ENCODE measurements at regions not wholly inside any gene's neighbourhood (a gene's known extent, or its start where the extent isn't known, plus 50 kb on each side); places are given as distances from the start of the nearest gene placed in this dataset.

DNA sequence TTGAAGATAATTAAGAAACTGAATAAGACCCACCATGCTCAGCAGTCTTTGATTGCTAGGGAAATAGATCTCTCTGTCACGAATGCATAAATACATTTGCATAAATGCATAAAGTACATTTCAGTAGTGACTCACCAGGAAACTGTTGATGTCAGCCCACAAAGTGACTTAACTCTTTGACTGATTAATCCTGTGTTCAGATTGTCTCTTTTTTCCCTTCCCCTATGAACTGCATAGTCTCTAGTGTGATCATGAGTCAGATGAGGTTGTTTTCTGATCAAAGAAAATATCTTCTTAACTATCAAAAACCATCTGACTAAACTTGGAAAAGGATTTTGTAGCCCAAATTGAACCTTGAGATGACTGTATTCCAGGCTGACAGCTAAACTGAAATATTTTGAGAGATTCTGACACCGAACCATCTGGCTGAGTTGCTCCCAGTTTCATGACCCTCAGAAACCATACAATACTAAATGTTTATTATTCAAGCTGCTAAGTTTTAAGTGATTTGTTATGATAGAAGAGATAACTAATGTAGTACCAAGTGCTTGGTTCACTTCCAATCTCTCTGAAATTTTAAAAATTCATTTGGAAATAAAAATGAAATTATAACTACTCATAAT is 1381.5 kb upstream of the AGA start:
- Histone ChIP-seq H2BK20ac (ENCODE audit: low read depth, low read length) (no peak overlapping the region), H2BK120ac (ENCODE audit: low read depth, low read length) (no peak overlapping the region), H3K9me3 (ENCODE audit: control insufficient read depth, insufficient read depth, low read length) (no peaks in the 10 kb centered on the region), H3K18ac (ENCODE audit: low read depth, low read length) (no peak overlapping the region), H3K9me1 (ENCODE audit: insufficient read depth, low read length) (no peaks in the 10 kb centered on the region), H2BK5ac (ENCODE audit: low read depth, low read length, poor library complexity, severe bottlenecking) (no peak overlapping the region), H3K23ac (ENCODE audit: low read depth, low read length) (no peak overlapping the region), H3K79me1 (ENCODE audit: low read depth in 1 of 2, low read length in 2 of 2) (no peaks in the 10 kb centered on the region), H4K5ac (ENCODE audit: low read depth, low read length) (no peak overlapping the region), H3K14ac (replicated peaks; ENCODE audit: low read depth, low read length) (no peak overlapping the region), H4K20me1 (ENCODE audit: insufficient read depth, low read length) (no peaks in the 10 kb centered on the region), H4K91ac (ENCODE audit: insufficient read depth, low read depth, low read length) (no peak overlapping the region), H2AK5ac (ENCODE audit: low read depth, low read length) (no peak overlapping the region), H3K4me2 (ENCODE audit: low read depth, low read length) (no peak overlapping the region), H3K9ac (ENCODE audit: low read depth, low read length) (no peak overlapping the region), H3K4me1 (ENCODE audit: control insufficient read depth, insufficient read depth, low read length) (no peaks in the 10 kb centered on the region), H3K4me3 (ENCODE audit: insufficient read depth, low read depth, low read length) (no peak overlapping the region), H4K8ac (ENCODE audit: low read depth in 2 of 2, low read length in 2 of 2) (no peak overlapping the region), H2AK9ac (replicated peaks; ENCODE audit: low read depth, low read length, poor library complexity) (no peak overlapping the region), H3K4ac (ENCODE audit: low read depth, low read length) (no peak overlapping the region), H2BK15ac (ENCODE audit: low read depth, low read length) (no peak overlapping the region), H2AFZ (replicated peaks; ENCODE audit: low read length, poor library complexity) (no peak overlapping the region), H3K27me3 (ENCODE audit: control insufficient read depth, insufficient read depth, low read length) (no peaks in the 10 kb centered on the region), H3K56ac (ENCODE audit: extremely low read depth, insufficient read depth, low read length) (no peak overlapping the region), H3K36me3 (ENCODE audit: control insufficient read depth, insufficient read depth, low read length) (no peaks in the 10 kb centered on the region), H3K27ac (ENCODE audit: insufficient read depth, low read length) (no peak overlapping the region)
- TF ChIP-seq CEBPB (IDR thresholded peaks at IDR 0.05; ENCODE audit: low read depth, low read length) (no peak), MAZ (IDR thresholded peaks at IDR 0.05; ENCODE audit: borderline replicate concordance, low read depth, low read length) (no peak), BHLHE40 (IDR thresholded peaks at IDR 0.05; ENCODE audit: low read depth, low read length) (no peak)
- TF ChIP-seq, protein P1, sequence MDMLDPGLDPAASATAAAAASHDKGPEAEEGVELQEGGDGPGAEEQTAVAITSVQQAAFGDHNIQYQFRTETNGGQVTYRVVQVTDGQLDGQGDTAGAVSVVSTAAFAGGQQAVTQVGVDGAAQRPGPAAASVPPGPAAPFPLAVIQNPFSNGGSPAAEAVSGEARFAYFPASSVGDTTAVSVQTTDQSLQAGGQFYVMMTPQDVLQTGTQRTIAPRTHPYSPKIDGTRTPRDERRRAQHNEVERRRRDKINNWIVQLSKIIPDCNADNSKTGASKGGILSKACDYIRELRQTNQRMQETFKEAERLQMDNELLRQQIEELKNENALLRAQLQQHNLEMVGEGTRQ (IDR thresholded peaks at IDR 0.05; ENCODE audit: low read depth, low read length) = no peak
- ChIA-PET CTCF (no interaction called here), POLR2A (ENCODE audit: unreplicated experiment) (no interaction called here)
- in situ Hi-C loops (cut with MboI; ENCODE audit: low sequenced_read_pairs) = no loop called here
- dilution Hi-C loops (cut with HindIII; ENCODE audit: low sequenced_read_pairs, unreplicated experiment) = no loop called here
- peak; percentile 7 for DNase-seq
- ATAC-seq (ENCODE audit: low read depth) = no peak
- no TSS peak for BruUV-seq (replicated peaks)
- no CpG with 5 or more reads among the region's 2 CpGs for WGBS, 2 experiments (ENCODE audit: extremely low coverage in 2 of 2, insufficient read length in 1 of 2)
- intact Hi-C loops (cut with micrococcal nuclease) = no loop called here

Data from IMR-90 (cell line).